ENCODE measurements at regions not wholly inside any gene's neighbourhood (a gene's known extent, or its start where the extent isn't known, plus 50 kb on each side); places are given as distances from the start of the nearest gene placed in this dataset.

- TF ChIP-seq CREB5 (CRISPR knock-in tag; IDR thresholded peaks at IDR 0.05; ENCODE audit: low read depth) (no peak), PATZ1 (CRISPR knock-in tag; IDR thresholded peaks at IDR 0.05; ENCODE audit: borderline replicate concordance) (no peak), RARB (CRISPR knock-in tag; IDR thresholded peaks at IDR 0.05) (no peak), ESRRG (CRISPR knock-in tag; IDR thresholded peaks at IDR 0.05) (no peak)
Measured at GRCh38 chr5:44714871-44715561, 93.7 kb upstream of the MRPS30 start.
